ENCODE measurements at regions not wholly inside any gene's neighbourhood (a gene's known extent, or its start where the extent isn't known, plus 50 kb on each side); places are given as distances from the start of the nearest gene placed in this dataset.

DNA sequence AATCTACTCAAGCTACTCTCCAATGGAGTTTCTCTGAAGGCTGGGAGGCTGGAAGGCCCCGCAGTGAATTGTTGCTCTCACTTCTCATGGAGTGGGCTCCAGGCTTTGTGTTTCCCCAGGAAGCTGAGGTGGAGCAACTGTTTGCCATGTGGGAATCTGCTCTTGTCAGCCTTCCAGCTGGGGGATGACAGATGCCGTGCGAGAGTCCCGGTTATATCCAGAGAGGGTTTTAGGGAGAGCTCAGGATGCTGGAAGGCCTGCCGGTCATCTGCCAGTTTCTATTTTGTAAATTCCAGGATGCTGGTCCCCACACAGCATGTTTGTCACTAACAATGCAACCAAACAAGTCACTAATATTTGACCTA, 98.2 kb upstream of the NAA20 start:
- TF ChIP-seq POLR2A (IDR thresholded peaks at IDR 0.05): no peak
- TF ChIP-seq CTCF (IDR thresholded peaks at IDR 0.05): no peak

Measured in adrenal gland (tissue), 5 donors.